Stimulated activated naive B cell treated with anti-CD40 and anti-IgM and Interleukin-4, amounts not matched to agents 10 μg/mL and 1 μg/mL and 100 μg/mL, for 72 hours (primary cell): ENCODE measurements at regions not wholly inside any gene's neighbourhood (a gene's known extent, or its start where the extent isn't known, plus 50 kb on each side); places are given as distances from the start of the nearest gene placed in this dataset.
"Not testable (repeated sequence)": the region's sequence is repeated elsewhere in the genome, so short reads cannot be mapped to it uniquely, and the experiment has no call there.

ENCODE experiments used
- ATAC-seq, 2 donors: fragments of 150-1000 bp; cut with Tn5 transposase; replicated peaks; 2 replicates each; pipeline ENCODE4 v1.10.0; 2021; ENCODE audit warnings: moderate library complexity in 1 of 2
- DNase-seq: peaks from one replicate; pipeline ENCODE4 v3.0.0; 2021
- H3K27ac Mint-ChIP-seq: one replicate; pipeline ENCODE4 v1.8.0; 2022; ENCODE audit warnings: mild to moderate bottlenecking, mixed read lengths
- H3K27me3 Mint-ChIP-seq, 2 donors: one replicate each; pipeline ENCODE4 v1.8.0; 2022; ENCODE audit warnings: mixed read lengths in 2 of 2
- H3K36me3 Mint-ChIP-seq, 2 donors: one replicate each; pipeline ENCODE4 v1.8.0; 2022; ENCODE audit warnings: mixed read lengths in 2 of 2, mild to moderate bottlenecking in 1 of 2
- H3K4me1 Mint-ChIP-seq, 2 donors: one replicate each; pipeline ENCODE4 v1.8.0; 2022; ENCODE audit warnings: mixed read lengths in 2 of 2, mild to moderate bottlenecking in 1 of 2
- H3K4me3 Mint-ChIP-seq, 2 donors: one replicate each; pipeline ENCODE4 v1.8.0; 2022; ENCODE audit warnings: mild to moderate bottlenecking in 2 of 2, mixed read lengths in 2 of 2, moderate library complexity in 1 of 2
- H3K9me3 Mint-ChIP-seq, 2 donors: one replicate each; pipeline ENCODE4 v1.8.0; 2022; ENCODE audit warnings: mixed read lengths in 2 of 2, mild to moderate bottlenecking in 1 of 2

DNA sequence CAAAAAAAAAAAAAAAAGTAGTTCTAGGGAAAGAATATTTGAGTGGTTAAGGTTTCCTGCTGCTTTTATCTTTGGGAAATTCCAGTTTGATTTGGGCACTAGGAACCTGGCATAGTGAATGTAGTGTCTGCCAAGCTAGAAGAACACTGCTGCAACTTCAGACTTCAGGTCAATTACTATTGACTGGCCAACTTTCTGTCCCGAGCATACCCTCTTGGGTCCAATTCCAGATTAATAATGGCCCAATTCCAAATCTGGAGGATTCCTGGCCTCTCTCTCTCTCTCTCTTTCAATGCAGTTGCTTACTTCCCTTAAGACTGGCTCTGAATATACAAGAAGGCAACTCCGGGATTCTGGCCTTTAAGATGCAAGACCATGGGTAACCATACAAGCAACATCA is 74.9 kb downstream of the ANKEF1 start:
- H3K36me3 Mint-ChIP-seq: peaks cover 0 to 2% of the 10 kb centered on the region in 2 donors
- no peak for DNase-seq
- ATAC-seq: no peak
- no peaks in the 10 kb centered on the region for H3K27me3 Mint-ChIP-seq
- H3K4me3 Mint-ChIP-seq: no peak overlapping the region
- H3K27ac Mint-ChIP-seq: no peak overlapping the region
- H3K4me1 Mint-ChIP-seq: peaks cover 1 to 12% of the 10 kb centered on the region in 2 donors
- H3K9me3 Mint-ChIP-seq: peaks cover 5 to 6% of the 10 kb centered on the region in 2 donors

DNA sequence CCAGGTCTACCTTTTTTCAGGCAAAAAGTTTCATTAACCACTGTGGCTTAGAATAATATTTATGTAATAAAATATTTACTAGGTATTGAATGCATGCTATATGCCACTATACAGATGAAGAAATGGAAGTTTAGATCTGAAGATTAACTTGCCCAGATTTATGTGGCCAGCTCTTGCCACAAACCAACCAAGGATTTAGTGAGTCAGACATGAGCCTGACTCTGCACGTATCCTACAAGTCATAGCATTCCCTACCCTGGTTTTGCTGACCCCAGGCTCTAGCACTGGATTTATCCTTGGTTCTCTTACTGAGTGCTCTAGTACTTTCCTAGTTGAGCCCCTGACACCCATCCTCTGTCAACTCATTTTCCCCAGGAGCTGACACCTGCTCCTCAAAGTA is 75.4 kb downstream of the ANKEF1 start:
- ATAC-seq: no peak
- Mint-ChIP-seq H3K36me3 (peaks cover 0 to 2% of the 10 kb centered on the region in 2 donors), H3K4me1 (peaks cover 1 to 12% of the 10 kb centered on the region in 2 donors), H3K27ac (no peak overlapping the region), H3K27me3 (no peaks in the 10 kb centered on the region), H3K4me3 (no peak overlapping the region), H3K9me3 (peaks cover 5 to 6% of the 10 kb centered on the region in 2 donors)
- DNase-seq: no peak

DNA sequence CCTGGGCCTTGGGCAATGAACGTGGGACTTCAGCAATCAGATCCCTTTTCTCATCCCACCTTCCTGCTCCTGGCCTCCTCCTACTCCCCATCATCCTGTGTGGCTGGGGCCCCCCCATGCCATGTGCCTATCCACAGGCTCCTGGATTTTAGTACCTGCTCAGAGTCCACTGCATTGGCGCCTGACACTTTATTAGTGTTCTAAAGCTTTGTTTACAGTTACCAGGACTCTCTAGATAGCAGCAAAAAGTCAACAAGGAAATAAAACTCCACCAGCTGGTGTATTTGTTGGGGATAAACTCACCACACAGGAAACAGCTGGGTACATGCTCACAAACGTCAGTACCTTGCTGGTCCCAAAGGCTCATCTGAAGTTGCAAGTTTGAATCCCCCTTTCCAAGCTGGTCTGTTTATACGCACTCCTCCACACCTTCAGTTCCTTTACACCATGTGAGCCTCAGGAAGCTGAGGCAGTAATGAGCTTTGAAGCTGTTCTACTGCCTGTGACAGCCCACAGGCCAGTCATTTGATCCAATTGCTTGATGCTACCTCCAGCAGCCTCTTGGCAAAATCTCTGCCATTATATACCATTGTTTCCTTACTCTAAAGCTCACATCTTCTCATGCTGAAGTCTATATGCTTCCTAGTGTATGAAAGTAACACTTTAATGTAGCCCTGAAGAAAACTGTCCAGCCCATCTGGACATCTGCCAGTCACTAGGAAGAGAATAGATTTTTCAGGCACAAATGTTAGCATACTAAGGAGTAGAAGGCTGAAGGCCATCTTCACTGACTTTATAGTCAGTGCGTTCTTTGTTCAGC is 76.6 kb downstream of the ANKEF1 start:
- DNase-seq: no peak
- Mint-ChIP-seq H3K27me3 (peaks cover 0 to 5% of the 10 kb centered on the region in 2 donors), H3K9me3 (peaks cover 5 to 6% of the 10 kb centered on the region in 2 donors), H3K4me3 (no peak overlapping the region), H3K36me3 (peaks cover 0 to 2% of the 10 kb centered on the region in 2 donors), H3K27ac (no peak overlapping the region), H3K4me1 (peaks cover 1 to 12% of the 10 kb centered on the region in 2 donors)
- ATAC-seq: peak in 1 of 2 donors; percentile 49

- DNase-seq (no peak), ATAC-seq (no peak)
- Mint-ChIP-seq H3K36me3 (peaks cover 0 to under 1% of the 10 kb centered on the region in 2 donors), H3K9me3 (peaks cover 3 to 4% of the 10 kb centered on the region in 2 donors), H3K4me1 (peaks cover 1 to 12% of the 10 kb centered on the region in 2 donors), H3K4me3 (no peak overlapping the region), H3K27ac (no peak overlapping the region), H3K27me3 (peaks cover 4 to 8% of the 10 kb centered on the region in 2 donors)
Observed at GRCh38 chr20:10111959-10112250, 77.1 kb downstream of the ANKEF1 start.

DNA sequence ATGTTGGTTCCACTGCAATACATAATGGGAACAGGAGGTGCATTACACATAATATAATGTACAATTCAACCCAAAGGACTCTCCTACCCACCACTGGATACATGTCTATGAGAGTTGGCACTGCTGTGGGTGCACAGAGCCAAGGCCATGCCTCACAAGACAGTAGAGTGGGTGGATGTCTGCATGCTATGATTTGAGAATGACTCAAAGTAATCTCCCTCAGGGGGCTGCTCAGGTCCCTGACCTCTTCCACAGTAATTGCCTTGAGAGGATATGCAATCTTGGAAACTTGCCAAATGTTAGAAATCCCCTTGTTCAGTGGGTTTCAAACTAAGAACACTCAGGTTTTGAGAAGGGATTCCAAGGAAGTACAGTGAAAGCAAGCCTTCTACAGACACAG is 79.0 kb downstream of the ANKEF1 start:
- peaks cover 1 to 12% of the 10 kb centered on the region in 2 donors for H3K4me1 Mint-ChIP-seq
- peak in 1 of 2 donors; percentile 51 for ATAC-seq

GRCh38 chr20:10114598-10114997 is 79.8 kb downstream of the ANKEF1 start:
- Mint-ChIP-seq H3K4me3 (no peak overlapping the region), H3K27ac (no peak overlapping the region), H3K4me1 (peaks cover 1 to 12% of the 10 kb centered on the region in 2 donors), H3K36me3 (no peaks in the 10 kb centered on the region), H3K27me3 (peaks cover 7 to 15% of the 10 kb centered on the region in 2 donors), H3K9me3 (no peaks in the 10 kb centered on the region)
- DNase-seq: no peak
- ATAC-seq: no peak

More for the DNA sequence above, 79.0 kb downstream of the ANKEF1 start:
- Mint-ChIP-seq H3K4me3 (no peak overlapping the region), H3K27ac (no peak overlapping the region), H3K36me3 (no peaks in the 10 kb centered on the region), H3K9me3 (no peaks in the 10 kb centered on the region), H3K27me3 (peaks cover 7 to 13% of the 10 kb centered on the region in 2 donors)
- DNase-seq: no peak

- Mint-ChIP-seq H3K27ac (no peak overlapping the region), H3K4me1 (peaks cover 1 to 12% of the 10 kb centered on the region in 2 donors), H3K27me3 (peaks cover 7 to 15% of the 10 kb centered on the region in 2 donors), H3K36me3 (no peaks in the 10 kb centered on the region), H3K9me3 (no peaks in the 10 kb centered on the region), H3K4me3 (no peak overlapping the region)
- ATAC-seq: peak; percentile 33 to 56
- DNase-seq: no peak
Observed at GRCh38 chr20:10115021-10115420, 80.2 kb downstream of the ANKEF1 start.

DNA sequence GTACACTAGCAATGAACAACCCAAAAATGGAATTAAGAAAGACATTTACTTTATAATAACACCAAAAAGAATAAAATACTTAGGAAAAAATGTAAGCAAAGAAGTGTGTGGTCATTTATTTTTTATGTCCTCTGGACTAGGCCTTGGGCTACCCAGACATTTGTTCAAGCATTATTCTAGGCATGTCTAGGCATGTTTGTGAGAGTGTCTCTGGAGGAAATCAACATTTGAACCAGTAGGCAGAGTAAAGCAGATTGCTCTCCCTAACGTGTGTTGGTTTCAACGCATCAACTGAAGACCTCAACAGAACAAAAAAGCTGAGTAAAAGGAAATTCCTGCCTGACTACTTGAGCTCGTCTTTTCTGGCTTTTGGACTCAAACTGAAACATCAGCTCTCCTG is 84.5 kb downstream of the ANKEF1 start:
- ATAC-seq (no peak), DNase-seq (no peak)
- H3K4me3 Mint-ChIP-seq: no peak overlapping the region
- H3K36me3 Mint-ChIP-seq: peaks cover 0 to 3% of the 10 kb centered on the region in 2 donors
- peaks cover 7 to 15% of the 10 kb centered on the region in 2 donors for H3K27me3 Mint-ChIP-seq
- no peaks in the 10 kb centered on the region for H3K4me1 Mint-ChIP-seq
- H3K9me3 Mint-ChIP-seq: peaks cover 5 to 6% of the 10 kb centered on the region in 2 donors
- H3K27ac Mint-ChIP-seq: no peak overlapping the region

- H3K27me3 Mint-ChIP-seq, H3K4me3 Mint-ChIP-seq, H3K27ac Mint-ChIP-seq, DNase-seq, ATAC-seq, H3K36me3 Mint-ChIP-seq, H3K4me1 Mint-ChIP-seq: not testable (repeated sequence)
- peaks cover 12 to 15% of the 10 kb centered on the region in 2 donors for H3K9me3 Mint-ChIP-seq
Observed at GRCh38 chr20:10124883-10125282, 90.1 kb downstream of the ANKEF1 start.

DNA sequence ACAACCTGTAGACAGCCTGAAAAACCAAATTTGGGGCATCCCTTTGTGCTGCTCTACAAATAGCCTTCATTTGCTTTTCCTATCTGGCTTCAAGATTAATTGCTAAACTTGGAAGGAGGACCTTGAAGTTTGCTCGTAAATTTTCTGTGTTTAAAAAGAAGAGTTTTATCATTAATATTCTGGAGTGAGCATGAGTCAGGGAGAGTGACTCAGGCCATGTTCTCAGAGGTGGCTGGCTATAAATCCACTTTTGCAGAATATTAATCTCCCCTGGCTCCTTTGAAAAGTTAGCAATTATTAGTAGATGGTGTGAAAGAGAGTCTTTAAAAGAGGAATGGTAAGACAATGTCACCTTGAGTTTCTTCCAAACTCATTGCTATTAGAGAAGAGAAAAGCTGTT is 91.0 kb downstream of the ANKEF1 start:
- no peak overlapping the region for H3K27ac Mint-ChIP-seq
- H3K9me3 Mint-ChIP-seq: peaks cover 12 to 15% of the 10 kb centered on the region in 2 donors
- H3K4me3 Mint-ChIP-seq: no peak overlapping the region
- peaks cover 0 to 4% of the 10 kb centered on the region in 2 donors for H3K36me3 Mint-ChIP-seq
- DNase-seq (no peak), ATAC-seq (no peak)
- peaks cover 0 to under 1% of the 10 kb centered on the region in 2 donors for H3K27me3 Mint-ChIP-seq
- H3K4me1 Mint-ChIP-seq: no peaks in the 10 kb centered on the region

- H3K36me3 Mint-ChIP-seq: no peaks in the 10 kb centered on the region
- H3K27me3 Mint-ChIP-seq: peaks cover 0 to 4% of the 10 kb centered on the region in 2 donors
- ATAC-seq (no peak), DNase-seq (no peak)
- peaks cover 4 to 6% of the 10 kb centered on the region in 2 donors for H3K9me3 Mint-ChIP-seq
- H3K27ac Mint-ChIP-seq: no peak overlapping the region
- no peak overlapping the region for H3K4me3 Mint-ChIP-seq
- H3K4me1 Mint-ChIP-seq: no peaks in the 10 kb centered on the region
Observed at GRCh38 chr20:10129749-10130148, 88.9 kb upstream of the SNAP25 start.

DNA sequence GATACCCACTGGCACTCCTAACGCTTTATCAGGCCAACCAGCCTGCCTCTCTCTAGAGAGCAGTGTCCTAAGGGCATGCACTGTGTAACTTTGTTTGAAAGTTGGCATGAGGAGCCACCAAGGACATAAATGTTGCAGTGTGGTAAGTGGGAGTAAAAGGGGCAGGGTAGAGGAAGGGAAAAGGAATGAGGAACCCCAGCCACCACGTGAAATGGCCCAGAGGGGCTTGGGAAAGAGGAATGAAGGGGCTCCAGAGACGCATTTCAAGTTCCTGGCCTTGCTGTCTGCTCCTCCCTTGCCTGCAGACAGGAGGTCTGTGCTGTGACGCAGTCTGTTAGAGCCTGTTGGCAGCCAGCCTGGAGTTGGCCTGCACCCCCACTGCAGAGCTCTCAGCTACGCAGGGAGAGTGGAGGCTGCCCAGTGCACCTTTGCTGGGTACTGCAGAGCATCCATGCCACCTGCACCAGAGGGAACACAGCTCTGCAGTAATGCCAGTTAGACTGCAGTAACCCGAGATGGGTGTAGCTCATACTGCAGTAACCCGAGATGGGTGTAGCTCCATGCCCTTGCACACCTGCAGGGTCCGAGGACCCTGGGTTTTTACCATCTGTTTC is 86.8 kb upstream of the SNAP25 start:
- ATAC-seq (no peak), DNase-seq (no peak)
- H3K36me3 Mint-ChIP-seq: no peaks in the 10 kb centered on the region

GRCh38 chr20:10132387-10132786 is 86.2 kb upstream of the SNAP25 start:
- Mint-ChIP-seq H3K9me3 (no peaks in the 10 kb centered on the region), H3K36me3 (no peaks in the 10 kb centered on the region), H3K27me3 (peaks cover 0 to 4% of the 10 kb centered on the region in 2 donors), H3K27ac (no peak overlapping the region), H3K4me3 (no peak overlapping the region), H3K4me1 (no peaks in the 10 kb centered on the region)
- DNase-seq (no peak), ATAC-seq (no peak)

More for the DNA sequence above, 86.8 kb upstream of the SNAP25 start:
- H3K9me3 Mint-ChIP-seq: no peaks in the 10 kb centered on the region
- peaks cover 0 to 4% of the 10 kb centered on the region in 2 donors for H3K27me3 Mint-ChIP-seq
- no peak overlapping the region for H3K4me3 Mint-ChIP-seq
- no peak overlapping the region for H3K27ac Mint-ChIP-seq
- H3K4me1 Mint-ChIP-seq: no peaks in the 10 kb centered on the region

GRCh38 chr20:10133532-10133931 is 85.1 kb upstream of the SNAP25 start:
- Mint-ChIP-seq H3K27me3 (peaks cover 0 to 4% of the 10 kb centered on the region in 2 donors), H3K4me1 (no peaks in the 10 kb centered on the region), H3K4me3 (no peak overlapping the region), H3K9me3 (no peaks in the 10 kb centered on the region), H3K27ac (no peak overlapping the region), H3K36me3 (no peaks in the 10 kb centered on the region)
- ATAC-seq: no peak
- DNase-seq: no peak

DNA sequence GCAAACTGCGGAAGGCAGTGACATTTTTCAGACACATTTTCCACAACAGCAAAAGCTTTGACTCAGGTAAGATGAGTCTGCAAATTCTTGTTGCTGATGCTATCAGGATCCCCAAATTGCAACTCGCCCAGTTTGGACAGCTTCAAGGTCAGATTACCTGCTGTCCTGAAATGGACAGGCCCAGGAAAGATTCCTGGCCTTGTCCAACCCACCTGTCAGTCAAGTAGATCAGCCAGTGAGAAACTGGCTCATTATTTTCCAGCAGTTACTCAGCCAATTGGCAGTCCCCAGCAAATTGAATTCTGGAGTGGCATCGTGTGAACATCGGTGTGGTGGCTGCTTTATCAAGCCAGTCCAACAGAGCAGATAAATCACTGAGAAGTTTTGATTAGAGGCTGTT is 84.5 kb upstream of the SNAP25 start:
- H3K4me1 Mint-ChIP-seq: no peaks in the 10 kb centered on the region
- H3K27ac Mint-ChIP-seq: no peak overlapping the region
- no peak overlapping the region for H3K4me3 Mint-ChIP-seq
- DNase-seq (no peak), ATAC-seq (no peak)
- H3K27me3 Mint-ChIP-seq: peaks cover 0 to 4% of the 10 kb centered on the region in 2 donors
- no peaks in the 10 kb centered on the region for H3K9me3 Mint-ChIP-seq
- H3K36me3 Mint-ChIP-seq: no peaks in the 10 kb centered on the region
